Breast epithelium (tissue), 3 donors: ENCODE measurements at regions not wholly inside any gene's neighbourhood (a gene's known extent, or its start where the extent isn't known, plus 50 kb on each side); places are given as distances from the start of the nearest gene placed in this dataset.

ENCODE experiments used
- CTCF ChIP-seq, 3 donors: fragments of 450-650 bp; IDR thresholded peaks; one replicate each; pipeline ENCODE4 v1.5.1; 2016 to 2017; ENCODE audit warnings: antibody characterized with exemption in 3 of 3, mild to moderate bottlenecking in 3 of 3, moderate library complexity in 3 of 3
- POLR2A ChIP-seq: fragments of 450-650 bp; IDR thresholded peaks from one replicate; pipeline ENCODE4 v1.6.1; 2016; ENCODE audit warnings: antibody characterized with exemption, mild to moderate bottlenecking, moderate library complexity
- POLR2AphosphoS5 ChIP-seq, 3 donors: sonication (generic); formaldehyde crosslinking; IDR thresholded peaks; one replicate each; pipeline ENCODE4 v1.6.1; 2017; ENCODE audit warnings: antibody characterized with exemption in 3 of 3

GRCh38 chr20:11212272-11212671, 538.5 kb upstream of the JAG1 start:
- no peak for TF ChIP-seq CTCF (IDR thresholded peaks at IDR 0.05)
- TF ChIP-seq POLR2A, result no peak
- no peak for TF ChIP-seq POLR2AphosphoS5 (IDR thresholded peaks at IDR 0.05)
